Fibroblast of peridontal ligament (primary cell): ENCODE measurements at regions not wholly inside any gene's neighbourhood (a gene's known extent, or its start where the extent isn't known, plus 50 kb on each side); places are given as distances from the start of the nearest gene placed in this dataset.
A peak's percentile ranks its signal among the peaks of the same experiment; 100 is the strongest.

ENCODE experiments used
- DNase-seq: peaks from one replicate; pipeline ENCODE4 v3.0.0-alpha.2; 2010; ENCODE audit errors: extremely low read depth

DNA sequence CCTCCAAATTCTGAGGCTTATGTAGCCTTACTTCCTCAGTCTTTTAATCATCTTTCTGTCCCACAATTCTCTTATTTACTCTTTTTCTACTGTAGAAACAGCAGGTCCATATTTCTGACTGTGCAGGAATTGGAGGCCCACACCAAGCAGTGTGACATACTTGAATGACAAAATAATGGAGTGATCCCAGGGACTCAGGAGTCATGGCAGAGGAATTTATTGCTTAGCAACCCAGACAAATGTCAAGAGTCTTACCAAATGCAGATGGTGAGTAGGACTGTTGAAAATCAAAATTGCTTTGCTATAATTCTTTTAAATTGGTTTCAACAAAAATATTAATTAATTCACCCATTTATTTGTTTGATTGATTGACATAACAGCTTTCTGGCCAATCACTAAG lies 59.9 kb downstream of the HTR1B start:
- DNase-seq: peak; percentile 45

DNA sequence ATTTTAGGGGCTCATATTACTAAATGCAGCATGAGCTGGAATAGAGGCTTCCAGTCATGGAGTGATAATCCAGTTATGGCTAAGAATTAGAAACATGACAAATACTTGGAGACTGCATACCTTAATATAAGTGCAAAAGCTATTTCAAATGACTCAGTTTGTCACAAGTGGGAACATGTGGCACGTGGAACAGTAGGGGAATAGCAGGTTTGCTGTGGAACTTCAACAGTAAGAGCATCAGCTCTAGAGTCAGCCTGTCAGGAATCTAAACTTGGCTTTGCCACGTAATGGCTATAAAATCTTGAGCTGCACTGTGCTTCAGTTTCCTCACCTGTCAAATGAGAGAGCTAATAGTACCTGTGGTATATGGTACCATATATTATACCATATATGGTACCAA lies 62.1 kb downstream of the HTR1B start:
- no peak for DNase-seq

GRCh38 chr6:77397561-77397960 lies 65.7 kb downstream of the HTR1B start:
- DNase-seq: no peak

GRCh38 chr6:77389402-77389801 lies 73.9 kb downstream of the HTR1B start:
- DNase-seq: no peak

DNA sequence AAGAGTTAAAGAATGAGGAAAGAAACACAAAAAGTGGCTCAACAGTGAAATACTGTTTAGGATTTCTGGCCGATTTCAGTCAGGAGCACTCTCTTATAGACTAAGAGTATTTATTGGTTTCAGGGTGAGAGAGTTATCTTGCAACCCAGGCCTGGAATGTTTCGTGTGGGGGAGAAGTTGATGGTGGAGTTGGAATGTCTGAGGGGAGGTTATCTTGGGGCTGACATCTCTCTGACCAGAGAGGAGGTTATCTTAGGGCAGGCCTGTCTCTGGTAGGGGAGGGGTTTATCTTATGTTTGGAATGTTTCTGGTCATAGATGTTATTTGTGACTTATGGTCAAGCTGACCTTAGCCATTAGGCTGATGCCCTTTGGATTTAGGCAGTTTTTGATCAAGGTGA lies 80.3 kb downstream of the HTR1B start:
- DNase-seq: no peak

DNA sequence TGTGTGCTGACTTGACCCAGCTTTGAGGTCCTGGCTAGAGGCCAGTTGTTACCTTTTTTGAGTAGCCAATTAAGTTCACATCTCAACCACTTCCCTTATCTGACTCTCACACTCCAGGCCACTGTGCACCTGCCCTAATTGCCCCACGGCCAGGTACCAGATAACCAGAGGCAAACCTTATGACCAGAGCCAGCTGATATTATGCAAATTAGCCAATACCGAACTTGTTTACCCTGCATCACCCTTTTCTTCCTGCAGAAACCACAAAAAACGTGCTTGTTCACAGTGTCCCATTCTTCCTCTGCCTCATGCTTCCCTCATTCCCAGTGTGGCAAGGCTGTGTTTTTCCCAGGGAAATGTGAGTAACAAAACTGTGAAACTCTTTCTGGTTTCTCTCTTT lies 89.3 kb downstream of the HTR1B start:
- no peak for DNase-seq

GRCh38 chr6:77371748-77372147 lies 91.5 kb downstream of the HTR1B start:
- DNase-seq: no peak

DNA sequence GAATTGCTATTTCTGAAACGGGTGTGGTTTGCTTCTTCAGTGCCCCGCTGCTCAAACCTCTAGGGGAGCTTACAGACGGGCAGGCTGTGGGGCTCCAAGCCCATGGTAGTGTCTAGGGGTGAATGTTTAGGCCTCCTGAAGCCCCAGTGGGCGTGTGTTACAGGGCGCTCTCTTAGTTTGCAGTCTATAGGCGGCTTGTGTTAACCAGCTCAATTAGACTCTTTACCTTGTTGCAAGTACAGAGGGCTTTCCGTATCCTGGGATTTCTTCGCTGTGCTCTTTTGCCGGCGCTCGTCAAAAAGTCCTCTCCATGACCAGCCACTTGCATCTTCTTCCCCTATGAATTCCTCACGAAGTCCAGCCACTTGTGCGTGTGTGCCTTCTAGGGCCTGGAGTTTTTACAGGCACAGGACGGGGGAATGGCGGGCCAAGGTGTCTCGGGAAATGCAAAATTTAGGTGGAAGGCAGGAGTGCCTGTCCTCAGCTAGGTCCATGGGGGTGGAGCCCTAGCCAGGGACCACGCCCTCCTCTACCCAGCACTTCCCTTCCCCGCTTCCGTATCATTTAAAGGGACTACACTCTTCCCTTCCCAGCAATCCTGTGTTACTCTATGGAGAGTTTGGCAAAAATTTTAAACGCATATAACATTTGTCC lies 94.5 kb downstream of the HTR1B start:
- DNase-seq: no peak

- no peak for DNase-seq
Measured at GRCh38 chr6:77366798-77367197, 96.5 kb downstream of the HTR1B start.

DNA sequence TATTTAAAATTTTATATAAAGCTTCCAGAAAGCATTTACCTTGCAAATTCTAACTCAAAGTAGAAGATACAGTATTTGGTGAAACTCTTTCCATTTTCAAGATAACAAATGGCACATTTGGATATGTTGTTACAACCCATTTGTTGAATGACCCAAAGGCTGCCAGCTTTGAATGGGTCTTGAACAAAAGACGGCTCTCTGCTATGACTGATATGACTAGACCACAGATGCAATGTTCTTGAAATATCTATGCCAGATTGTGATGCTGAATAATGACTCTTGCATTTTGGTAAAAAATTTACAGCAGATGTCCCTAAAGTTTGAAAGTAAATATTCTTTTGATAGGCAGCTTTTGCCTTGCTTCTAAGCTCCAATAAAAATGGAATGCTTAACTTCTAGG lies 99.6 kb downstream of the HTR1B start:
- DNase-seq: no peak

GRCh38 chr6:77362055-77362454 lies 101.2 kb downstream of the HTR1B start:
- DNase-seq: no peak

- DNase-seq: no peak
Measured at GRCh38 chr6:77361018-77361417, 102.3 kb downstream of the HTR1B start.

- DNase-seq: no peak
Measured at GRCh38 chr6:77356821-77357220, 106.5 kb downstream of the HTR1B start.

- DNase-seq: no peak
Measured at GRCh38 chr6:77354581-77354980, 108.7 kb downstream of the HTR1B start.

DNA sequence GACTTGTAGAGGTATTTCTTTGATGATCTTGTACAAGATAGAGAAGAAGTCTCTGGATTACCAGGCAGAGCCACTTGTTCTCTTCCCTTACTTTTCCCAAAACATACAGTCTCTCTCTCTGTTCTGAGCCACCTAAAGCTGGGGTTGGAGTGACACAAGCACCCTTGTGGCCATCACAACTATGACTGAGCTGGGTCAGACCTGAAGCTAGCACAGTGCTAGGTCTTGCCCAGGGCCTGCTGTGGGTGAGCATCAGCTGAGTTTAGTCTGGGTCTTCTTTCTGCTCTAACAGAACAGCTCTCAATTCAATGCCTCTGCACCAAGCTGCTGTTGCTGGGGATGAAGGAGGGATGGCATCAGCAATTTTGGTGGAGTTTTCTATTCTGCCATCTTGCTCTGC lies 110.2 kb downstream of the HTR1B start:
- no peak for DNase-seq

DNA sequence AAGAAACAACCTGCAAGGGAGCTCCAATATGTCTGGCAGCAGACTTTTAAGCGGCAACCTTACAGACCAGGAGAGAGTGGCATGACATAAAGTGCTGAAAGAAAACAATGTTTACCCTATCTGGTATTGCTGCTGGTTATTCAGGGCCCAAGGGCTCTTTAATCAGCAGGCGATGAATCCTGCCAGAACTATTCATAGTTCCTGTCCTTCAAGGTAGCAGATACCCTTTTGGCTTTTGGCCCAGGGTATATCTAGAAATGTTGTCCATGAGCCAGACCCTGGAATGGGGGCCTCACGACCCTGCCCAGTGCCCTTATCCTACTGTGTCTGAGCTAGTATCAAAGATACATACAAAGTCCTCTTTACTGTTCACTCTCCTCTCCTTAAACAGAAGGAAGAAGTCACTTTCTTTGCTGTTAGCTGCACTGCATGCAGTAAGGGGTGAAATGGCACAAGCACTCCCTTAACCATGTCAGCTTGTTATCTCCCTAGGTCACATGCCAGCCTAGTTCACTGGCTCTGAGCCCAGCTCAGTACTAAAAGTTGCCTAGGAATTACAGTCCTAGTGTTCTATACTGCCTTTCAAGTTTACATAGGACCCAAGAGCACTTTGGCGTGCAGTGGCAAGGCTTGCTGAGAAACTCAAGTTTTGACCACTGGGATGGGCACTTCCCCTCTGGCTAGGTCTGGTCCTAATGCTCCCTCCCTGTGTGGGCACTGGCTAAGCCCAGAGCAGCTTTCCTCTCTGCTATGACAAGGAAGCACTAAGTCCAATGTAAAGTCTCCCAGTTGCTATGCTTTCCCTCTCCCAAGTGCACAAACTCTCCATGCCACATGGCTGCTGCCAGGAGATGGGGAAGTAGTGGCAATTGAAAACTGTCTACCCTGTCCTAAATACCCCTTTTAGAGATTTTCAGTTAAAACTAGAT lies 122.0 kb downstream of the HTR1B start:
- DNase-seq: no peak

DNA sequence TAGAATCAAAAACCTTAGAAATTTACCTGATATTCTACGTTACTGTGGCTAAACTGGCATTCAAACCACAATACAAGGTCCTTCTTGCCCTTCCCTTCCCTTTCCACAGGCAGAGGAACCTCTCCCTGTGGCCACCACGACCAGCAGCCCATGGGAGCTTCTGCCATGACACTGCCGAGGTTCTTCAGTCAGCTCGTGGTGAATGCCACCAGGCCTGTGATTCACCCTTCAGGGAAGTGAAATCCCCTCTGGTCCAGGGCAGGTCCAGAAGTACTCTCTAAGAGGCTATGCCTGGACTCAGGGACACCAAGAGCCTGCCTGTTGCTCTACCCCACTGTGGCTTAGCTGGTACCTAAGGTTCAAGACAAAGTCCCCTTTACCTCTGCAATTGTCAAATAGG lies 123.0 kb downstream of the HTR1B start:
- DNase-seq: no peak

GRCh38 chr6:77339926-77340325 lies 123.4 kb downstream of the HTR1B start:
- no peak for DNase-seq

- DNase-seq: no peak
Measured at GRCh38 chr6:77337392-77337791, 125.9 kb downstream of the HTR1B start.

- DNase-seq: no peak
Measured at GRCh38 chr6:77334093-77334492, 129.2 kb downstream of the HTR1B start.

DNA sequence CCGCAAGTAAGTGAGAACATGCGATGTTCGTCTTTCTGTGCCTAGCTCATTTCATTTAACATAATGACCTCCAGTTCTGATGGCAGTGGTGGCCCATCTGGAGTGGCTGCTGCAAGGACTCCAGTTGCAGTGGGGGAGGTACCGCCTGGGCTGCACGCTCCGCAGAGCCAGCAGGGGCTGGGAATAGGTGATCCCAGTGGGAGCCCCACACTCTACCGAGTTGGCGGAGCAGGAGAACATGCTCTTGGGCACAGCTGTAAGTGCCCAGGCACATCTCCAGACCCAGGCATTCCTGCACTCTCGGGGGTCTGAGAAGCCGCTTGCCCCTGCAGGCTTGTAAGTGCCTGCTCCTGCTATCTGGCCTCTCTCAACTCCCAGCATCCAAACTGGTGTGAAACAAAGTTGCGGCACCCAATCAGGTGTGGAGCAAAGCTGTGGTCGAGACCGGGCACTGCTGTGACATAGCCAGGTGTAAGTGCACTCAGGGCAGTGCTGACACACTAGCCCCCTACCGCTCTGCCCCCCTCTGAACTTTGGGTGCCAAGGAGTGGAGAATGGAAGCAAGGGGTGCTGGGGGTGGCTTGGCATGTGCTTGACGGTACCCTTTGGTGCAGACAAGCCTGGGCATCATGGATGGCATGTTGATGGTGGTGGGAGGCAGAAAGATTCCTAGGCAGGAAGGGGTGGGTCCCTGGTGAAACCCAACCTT lies 130.2 kb downstream of the HTR1B start:
- DNase-seq: no peak

DNA sequence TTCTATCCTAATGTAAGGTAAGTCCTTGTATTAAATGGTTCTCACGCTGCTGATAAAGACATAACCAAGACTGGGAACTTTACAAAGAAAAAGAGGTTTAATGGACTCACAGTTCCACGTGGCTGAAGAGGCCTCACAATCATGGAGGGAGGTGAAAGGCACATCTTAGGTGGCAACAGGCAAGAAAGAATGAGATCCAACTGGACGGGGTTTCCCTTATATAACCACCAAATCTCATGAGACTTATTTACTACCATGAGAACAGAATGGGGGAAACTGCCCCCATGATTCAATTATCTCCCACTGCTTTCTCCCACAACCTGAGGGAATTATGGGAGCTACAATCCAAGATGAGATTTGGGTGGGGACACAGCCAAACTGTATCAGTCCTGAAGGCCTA lies 136.6 kb downstream of the HTR1B start:
- no peak for DNase-seq

DNA sequence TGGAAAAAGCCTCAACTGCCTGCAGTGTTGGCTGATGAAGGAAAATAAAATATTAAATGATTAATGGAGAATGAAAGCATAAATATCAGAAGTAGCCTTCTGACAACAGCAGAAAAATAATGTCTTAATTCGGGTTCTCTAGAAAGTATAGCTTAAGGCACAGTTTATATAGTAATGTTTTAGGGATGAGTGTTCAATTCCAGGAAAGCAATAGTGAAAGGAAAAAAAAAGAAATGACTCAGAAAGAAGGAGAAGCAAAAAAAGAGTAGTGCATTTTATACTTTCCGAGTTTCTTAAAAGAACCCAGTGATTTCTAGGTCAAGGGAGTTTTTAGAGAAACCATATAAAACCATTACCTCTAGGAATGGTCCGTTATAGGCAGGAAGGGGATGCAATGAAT lies 137.3 kb downstream of the HTR1B start:
- DNase-seq: peak; percentile 4
